NCI-H2227 (cell line): ENCODE measurements at regions not wholly inside any gene's neighbourhood (a gene's known extent, or its start where the extent isn't known, plus 50 kb on each side); places are given as distances from the start of the nearest gene placed in this dataset.
A peak's percentile ranks its signal among the peaks of the same experiment; 100 is the strongest.

Source experiments
- DNase-seq: peaks from one replicate; lab custom pipeline; 2025; ENCODE audit not compliant: unreplicated experiment; lab: John Stamatoyannopoulos, UW

DNA sequence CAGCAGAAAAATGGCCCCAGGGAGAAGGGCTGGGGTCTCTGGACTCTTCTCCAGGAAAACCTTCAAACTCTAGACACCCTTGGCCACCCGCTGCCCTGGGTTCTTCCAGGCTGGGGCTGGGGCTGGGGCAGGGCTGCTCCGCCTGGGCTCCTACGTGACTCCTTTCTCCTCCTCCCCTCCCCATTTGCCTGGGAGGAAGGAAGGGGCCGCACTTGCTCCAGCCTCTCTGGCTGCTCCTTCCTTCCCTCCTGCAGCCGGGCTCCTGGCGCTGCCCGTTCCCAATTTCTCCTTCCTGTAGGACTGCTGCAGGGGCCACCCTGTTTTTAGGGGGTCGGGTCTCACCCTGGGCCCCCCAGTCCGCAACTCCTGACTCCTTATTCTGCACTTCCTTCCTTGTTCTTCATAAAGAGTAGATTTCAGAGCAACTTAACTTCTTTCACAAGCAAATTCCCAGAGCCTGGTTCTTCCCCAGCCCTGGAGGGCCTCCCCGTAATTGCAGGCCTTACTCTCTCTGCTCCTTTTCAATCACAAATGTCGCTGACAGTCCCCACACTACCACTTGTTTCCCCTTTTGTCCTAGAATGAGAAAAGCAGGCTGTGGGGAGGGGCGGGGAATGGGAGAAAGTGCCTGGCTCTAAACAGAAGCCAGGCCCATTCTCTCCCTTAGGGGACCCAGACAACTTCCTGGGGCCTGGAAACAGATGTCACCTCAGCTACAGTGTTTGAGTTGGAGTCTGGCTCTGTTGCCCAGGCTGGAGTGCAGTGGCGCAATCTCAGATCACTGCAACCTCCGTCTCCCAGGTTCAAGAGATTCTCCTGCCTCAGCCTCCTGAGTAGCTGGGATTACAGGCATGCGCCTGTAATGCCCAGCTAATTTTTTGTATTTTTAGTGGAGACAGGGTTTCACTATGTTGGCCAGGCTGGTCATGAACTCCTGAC, 137.8 kb downstream of the ENGASE start:
- peak; percentile 56 for DNase-seq

DNA sequence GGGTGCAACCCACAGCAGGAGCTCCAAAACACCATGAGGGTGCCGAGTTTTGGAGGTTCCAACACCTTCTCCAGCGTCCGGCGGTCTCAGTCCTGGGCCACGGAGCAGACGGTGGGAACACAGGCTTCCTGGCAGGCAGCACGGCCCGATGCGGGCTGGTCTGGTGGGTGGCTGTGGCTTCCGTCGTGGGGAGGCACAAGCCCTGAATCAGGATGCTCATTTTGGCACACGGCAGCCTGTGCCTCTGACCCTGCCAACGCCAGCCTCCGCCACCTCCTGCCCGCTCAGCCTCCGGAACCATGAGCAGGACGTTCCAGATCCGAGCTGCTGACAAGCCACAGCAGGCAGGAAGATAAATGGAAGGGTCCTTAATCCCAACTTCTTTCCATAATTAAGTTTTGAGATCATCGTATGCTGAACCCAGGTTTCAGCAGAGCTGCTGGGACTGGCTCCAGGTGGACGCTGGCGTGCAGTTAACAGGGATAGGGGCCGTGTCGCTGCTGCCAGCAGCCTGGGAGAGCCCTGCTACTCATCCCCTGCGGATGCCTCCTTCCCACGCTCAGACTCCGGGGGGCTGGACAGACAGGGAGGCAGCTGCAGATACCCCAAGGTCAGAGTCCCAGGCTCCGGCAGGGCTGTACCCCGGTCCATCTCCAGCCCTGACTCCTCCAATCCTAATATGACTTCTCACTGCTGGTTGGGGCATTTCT, 136.6 kb downstream of the ENGASE start:
- no peak for DNase-seq

DNA sequence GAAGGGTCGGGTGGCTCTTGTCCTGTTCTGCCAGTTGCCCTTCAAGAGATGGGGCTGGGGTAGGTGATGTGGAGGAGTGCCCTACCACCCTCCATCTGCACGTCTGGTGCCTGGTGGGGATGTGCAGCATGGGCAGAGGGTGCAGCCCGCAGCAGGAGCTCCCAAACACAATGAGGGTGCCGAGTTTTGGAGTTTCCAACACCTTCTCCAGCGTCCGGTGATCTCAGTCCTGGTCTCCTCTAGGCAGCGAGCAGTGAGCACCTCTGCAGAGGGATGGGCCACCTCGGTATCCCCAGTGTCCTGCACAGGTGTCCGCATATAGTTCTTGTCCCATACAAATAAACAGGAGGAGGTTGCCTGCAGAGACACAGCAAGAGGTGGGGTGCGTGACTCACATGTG, 136.0 kb downstream of the ENGASE start:
- no peak for DNase-seq

DNA sequence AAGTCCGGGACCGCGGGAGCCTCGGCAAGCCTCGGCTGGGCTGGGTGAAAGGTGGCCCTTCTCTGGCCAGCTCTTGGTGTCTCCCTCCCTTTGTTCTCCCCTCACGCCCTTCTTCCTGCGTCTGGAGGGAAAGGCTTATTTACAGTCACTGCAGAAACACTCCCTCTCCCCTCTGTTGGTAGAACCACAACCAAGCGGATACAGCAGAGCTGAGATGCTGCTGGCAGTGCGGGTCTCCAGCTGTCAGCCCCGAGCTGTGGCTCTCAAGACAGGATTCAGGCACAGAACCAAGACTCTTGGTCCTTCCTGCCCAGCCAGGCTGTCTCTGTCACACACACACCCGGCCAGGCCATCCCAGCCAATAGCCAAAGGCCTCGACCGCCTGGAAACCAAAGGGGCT, 133.3 kb downstream of the ENGASE start:
- DNase-seq, result no peak

DNA sequence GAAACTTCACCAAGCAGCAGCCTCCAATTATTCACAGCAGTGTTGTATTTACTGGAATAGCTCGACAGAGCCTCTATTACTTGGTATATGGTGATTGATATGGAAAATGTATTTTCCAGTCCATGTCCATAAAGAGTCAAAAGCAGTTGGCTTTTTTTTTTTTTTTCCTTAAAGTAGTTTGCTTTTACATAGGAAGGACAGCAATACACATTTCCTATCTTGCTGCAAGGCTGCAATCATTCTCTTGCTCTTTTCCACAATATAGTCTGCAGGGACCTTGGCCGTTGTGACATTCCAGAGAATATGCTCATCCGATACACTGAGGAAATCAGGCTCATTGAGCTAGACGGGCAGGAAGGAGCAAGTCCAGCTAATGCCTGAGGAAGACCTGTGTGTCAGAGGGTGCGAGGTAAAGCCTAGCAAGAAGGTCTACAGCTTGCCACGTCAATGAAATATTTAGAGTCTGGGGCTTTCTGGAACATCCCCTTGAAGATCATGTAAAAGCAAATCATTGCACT, 131.1 kb downstream of the ENGASE start:
- DNase-seq, result no peak

DNA sequence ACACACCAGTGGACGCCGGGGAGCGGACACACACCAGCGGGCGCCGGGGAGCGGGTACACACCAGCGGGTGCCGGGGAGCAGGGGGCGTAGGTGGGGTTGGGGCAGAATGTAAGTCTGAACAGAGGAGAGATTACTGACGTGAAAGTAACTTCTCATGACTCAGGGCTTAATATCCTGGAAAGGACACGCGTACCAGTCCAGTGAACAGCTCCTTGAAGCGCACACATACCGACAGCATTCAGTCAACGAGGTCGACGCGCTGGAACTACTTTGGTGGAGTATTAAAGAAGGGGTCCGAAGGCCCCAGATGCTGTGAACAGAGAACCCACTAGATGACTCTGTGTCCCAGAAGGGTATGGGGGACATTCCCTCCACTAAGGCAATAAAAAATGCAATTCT, 129.6 kb downstream of the ENGASE start:
- DNase-seq, result no peak

DNA sequence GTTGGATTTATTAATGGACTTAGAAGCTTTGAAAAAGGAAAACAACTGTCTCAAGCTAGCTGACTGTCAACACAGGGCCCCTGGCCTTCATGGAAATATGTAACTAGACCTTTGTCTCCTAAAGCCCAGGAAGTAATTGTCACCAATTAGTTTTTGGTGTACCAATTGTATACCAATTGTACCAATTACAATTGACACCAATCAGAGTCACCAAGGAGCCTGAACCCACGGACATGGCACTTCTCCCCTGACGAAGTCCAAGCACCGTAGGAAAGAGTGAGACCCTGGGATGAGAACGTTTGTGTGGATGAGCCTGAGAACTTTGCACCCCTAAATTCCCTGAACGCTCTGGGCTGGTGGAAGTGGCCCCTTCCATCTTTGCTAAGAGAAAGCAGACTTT, 129.0 kb downstream of the ENGASE start:
- DNase-seq, result no peak

DNA sequence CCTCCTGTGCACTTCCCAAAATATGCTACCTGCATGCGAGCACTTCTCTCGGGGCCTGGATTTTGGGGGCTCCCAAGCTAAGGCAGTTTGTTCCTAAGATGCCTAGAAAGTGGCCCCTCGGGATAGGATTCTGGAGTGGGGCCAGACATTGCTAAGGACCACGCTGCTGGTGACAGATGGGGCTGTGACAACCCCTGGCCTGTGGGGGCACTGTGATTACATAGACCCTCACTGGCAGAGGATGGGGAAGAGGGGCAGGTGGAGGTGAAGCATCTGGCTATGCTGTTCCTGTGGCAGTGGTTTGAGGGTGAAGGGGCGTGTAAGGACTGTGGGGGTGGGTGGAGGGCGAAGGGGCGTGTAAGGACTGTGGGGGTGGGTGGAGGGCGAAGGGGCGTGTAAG, 128.4 kb downstream of the ENGASE start:
- no peak for DNase-seq

DNA sequence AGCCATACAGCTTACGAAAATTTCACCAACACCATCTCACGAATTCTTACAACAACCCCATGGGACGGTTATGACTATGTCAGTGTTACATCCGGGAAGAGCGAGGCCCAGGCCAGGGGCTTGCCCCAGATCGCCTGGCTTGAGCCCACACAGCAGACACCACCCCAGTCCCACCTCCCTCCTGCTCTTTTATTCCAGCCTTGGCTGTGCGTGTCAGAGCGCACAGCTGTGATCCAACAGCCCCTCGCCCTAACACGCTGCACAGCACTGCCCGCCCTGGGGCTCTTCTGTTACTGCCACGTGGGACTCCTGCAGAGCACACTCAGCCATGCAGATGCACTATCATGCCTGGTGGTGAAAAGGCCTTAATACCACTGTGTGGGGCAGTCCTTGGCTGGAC, 127.9 kb downstream of the ENGASE start:
- no peak for DNase-seq

DNA sequence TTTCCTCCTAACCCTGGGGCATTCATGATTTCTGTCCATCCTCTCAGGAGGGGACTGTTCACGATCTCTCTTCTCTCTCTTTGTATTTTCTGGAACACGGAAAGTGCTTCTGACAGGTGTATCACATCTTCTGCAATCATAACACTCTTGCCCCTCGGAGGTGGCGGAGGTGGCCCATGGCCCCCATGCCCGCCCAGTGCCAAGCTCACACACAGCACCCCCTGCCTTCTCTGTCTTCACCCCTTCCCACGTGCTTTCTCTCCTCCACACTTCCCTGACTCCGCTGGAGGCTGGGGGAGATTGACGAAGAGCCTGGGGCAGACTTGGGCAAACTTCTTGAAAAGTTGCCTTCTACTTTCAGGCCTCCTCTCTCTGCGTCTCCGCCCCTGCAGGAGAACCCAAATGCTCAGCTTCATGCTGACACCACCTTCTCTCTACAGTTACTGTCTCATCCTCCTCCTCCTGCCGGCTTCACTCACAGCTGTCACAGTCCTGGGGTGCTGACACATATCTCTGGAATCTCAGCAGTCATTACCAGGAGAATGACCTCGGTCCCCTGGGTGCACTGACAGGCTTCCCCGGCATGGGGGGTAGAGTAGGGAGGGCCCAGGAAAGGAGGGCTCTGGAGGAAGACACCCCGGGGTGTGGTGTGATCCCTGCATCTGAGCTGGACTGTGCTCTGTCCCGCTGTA, 127.1 kb downstream of the ENGASE start:
- no peak for DNase-seq

DNA sequence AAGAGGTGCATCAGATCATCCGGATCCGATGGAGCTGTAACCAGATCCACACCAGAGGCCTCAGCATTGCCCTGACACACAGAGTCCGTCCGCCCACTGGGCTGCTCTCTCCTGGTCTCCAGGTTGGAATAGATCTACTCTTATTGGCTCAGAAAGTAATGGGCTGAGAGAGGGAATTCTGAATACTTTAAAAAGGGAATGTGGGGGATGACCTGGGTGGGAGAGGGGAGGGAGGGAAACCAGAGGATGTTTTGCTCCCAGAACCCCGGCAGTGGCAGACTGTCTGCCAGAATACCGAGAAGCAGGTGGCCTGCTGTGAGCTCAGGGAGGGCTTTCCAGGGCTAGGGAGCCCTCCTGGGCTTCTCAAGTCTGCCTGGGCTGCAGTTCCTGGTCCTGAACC, 126.5 kb downstream of the ENGASE start:
- no peak for DNase-seq

DNA sequence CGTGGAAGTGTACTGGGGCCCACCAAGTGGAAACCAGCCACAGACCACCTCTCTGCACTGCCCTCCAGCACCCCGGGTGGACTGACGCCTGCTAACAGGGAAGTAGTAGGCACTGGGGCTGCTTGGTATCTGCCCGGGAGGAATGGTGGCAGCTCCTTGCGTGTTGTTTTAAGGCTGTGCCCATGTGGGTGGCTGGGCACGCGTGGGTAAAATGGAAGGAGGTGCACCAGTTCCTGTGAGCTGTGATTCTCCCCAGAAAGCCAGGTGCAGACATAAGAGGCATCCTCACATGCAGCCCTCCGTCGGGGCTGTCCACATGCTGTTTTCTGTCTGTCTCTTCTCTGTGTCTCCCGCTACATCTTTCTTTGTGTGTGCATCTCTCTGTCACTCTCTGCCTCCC, 122.3 kb downstream of the ENGASE start:
- DNase-seq, result no peak

DNA sequence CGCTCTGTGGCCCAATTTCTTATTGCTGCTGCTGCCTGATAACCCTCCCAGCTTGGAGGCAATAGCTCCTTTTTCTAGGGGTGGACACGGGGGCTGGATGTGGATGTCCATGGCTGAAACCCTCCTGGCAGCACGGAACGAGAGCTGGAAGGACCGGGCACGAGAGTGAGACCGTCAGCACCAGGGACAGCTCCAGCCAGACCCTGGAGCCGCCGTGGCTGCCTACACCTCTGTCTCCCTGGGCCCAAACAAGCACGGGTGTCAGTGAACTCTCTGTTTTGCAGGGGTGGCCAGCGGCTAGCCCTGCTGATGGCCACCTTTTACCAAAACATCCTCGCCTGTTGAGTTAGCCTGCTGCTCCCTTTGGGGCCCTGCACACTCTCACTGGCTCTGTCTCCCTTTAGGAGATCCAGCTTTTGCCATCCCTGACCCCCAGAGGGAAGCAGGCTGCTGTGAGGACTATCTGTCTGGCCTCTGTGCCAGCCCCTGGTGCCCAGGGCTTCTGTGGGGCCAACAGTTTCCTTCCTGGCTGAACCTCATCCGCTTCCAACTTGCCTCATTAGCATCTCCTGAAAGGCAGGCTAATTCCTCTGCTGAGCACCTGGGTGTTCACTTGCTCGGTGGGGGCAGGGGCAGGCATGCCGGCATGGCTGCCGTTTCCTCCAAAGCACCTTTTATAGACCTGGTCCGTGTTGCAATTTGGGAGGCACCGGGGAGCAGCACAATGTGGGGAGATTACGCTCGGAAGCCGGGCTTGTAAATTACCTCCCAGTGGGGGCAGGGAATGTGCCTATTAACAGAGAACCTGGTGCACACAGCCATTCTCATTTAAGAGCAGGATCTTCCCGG, 118.1 kb downstream of the ENGASE start:
- DNase-seq, result peak; percentile 50

DNA sequence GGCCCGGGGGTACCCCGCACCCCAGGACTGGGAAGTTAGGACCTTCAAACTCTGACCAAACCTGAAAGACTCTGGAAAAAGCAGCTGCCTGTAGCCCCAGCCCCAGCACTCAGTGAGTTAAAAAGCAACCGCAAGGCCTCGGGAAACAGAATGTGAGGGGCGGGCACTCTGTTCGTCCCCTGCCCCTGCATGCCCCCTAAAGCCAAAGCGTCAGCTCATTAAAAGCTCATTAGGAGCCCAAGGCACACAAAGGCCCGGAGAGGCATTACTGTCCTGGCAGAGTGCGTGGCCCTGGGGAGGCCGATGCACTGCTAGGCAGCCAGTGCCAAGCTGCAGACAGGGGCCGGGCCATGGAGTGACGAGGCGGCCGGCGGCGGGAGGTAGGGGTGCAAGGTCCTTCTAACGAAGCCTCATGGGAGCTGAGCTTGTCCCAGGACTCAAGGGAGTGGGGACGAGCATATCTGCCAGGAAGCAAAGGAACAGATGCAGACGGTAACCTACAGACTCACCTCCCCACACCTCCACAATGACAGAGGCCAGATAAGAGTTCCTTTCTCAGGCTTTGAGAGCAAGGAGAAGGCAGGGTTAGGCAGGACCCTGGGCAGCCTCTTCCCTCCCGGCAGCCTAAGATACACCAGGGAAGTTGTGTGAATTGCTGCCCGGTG, 116.8 kb downstream of the ENGASE start:
- no peak for DNase-seq

DNA sequence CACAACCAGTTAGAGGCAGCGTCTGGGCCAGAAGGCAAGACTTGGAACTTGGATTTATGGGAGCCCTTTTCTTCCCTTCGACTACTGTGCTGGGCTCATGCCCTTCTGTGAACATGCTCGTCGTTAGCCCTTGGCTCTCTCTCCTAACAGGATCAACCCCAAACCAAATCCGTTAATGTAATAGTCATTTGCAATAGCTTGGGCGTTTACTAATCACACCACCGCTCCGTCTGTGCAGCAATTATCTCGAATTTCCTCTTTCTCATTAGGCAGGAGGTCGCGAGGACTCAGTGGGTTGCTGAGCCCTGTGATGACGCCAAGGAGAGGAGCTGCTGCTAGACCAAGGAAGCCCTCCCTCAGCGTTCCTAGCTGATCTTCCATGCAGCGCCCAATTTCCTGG, 114.7 kb downstream of the ENGASE start:
- DNase-seq, result no peak

DNA sequence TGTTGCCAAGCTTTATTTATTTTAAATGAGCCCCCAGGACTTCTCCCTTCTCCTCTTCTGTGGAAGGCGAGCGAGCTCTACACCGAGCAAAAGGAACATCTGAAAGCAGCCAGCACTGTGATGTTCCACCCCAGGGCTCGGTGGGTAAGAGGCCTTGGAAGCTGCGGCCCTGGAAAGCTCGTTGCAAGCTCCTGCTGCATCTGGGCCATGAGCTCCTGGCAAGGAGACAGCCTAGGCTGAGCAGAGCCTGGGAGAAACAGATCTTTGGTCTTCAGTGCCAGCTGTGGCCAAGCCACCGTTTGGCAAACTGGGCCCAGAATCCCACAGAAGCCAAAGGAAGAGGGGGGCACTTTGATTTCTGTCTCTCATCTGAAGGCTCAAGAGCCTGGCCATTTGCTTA, 114.1 kb downstream of the ENGASE start:
- DNase-seq, result no peak

DNA sequence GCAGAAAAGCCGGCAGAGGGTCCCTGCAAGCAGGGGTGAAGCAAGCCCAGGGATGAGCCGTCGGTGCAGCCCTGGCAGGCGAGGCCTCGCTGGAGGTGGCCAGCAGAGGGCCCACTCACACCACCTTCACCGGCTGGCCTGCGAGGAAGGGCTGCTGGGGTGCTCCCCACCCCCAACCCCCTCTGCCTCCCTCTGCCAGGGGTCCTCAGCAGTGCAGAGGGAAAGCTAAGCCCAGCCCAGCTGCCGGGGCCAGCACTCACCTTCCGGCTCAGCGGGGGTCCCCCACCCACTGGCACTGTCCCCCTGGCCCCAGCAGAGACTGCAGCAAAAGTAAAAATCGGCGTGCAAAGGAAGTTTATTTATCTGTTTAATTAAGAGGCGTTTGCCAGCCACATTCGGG, 113.4 kb downstream of the ENGASE start:
- DNase-seq, result peak; percentile 64

DNA sequence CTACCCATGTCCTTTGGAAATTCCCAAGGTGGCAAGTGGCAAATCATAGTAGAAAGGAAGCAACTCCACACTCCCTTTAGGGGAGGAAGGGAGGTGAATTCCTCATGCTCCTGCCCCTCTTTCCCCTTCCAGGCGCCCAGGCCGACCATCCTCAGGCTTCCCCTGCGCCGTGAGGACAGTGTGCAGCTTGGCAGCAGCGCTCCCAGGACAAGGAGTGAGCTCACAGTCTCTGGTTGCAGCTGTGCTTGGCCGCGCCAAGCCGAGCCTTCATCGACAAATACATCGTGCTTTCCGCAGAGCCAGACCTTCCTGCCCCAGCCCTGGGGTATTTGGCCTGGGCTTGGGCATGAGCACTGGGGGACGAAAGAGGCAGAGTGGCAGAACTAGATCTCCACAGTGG, 112.6 kb downstream of the ENGASE start:
- DNase-seq, result no peak

DNA sequence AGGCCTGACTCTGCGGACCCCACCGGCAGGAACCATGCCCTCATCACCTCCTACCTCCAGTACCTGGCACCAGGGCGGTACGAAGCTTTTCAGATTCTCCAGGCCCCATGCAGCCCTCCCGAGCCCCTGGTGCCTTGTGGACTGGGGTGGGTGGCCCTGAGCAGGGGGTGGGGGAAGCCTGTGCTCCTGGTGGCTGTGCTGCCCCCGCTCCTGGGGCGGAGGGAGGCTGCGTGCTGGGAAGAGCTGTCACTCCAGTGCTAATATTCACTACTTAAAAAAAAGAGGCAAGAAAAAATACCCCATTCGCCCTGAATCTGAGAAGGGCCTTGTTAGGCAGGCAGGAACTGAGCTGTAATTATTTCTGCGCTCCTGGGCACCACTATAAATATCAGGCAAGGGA, 111.8 kb downstream of the ENGASE start:
- no peak for DNase-seq

DNA sequence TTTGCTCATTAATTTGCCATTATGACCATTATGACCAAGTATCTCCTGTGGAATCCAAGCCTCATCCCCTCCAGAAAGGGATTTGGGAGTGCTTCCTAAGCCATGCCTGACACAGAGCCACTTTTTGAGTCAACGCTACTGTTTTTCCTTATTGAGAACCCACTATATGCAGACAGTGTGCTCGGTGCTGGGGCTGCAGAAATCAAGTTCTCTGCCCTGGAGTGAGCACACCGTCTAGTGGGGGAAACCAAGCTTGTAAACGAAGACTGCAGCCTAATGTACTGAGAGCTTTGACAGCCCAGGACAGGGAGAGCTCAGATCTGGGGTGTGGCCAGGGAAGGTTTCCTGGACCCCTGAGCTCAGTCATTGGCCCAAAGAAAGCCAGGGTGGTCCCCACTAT, 111.0 kb downstream of the ENGASE start:
- no peak for DNase-seq
